Upper lobe of right lung (tissue), 1 donor: ENCODE measurements at regions not wholly inside any gene's neighbourhood (a gene's known extent, or its start where the extent isn't known, plus 50 kb on each side); places are given as distances from the start of the nearest gene placed in this dataset.

Experiments used
- ATAC-seq: fragments of 200-7000 bp; cut with Tn5 transposase; one replicate; pipeline ENCODE4 v1.9.1; 2020; ENCODE audit warnings: mild to moderate bottlenecking, moderate library complexity
- DNase-seq: peaks from one replicate; pipeline ENCODE4 v3.0.0-alpha.2; 2020
- H3K27ac ChIP-seq: fragments of 200-600 bp; one replicate; pipeline ENCODE4 v1.8.0; 2022
- H3K27me3 ChIP-seq: fragments of 200-600 bp; one replicate; pipeline ENCODE4 v1.8.0; 2022; ENCODE audit warnings: mild to moderate bottlenecking
- H3K36me3 ChIP-seq: fragments of 200-600 bp; one replicate; pipeline ENCODE4 v1.8.0; 2022
- H3K4me1 ChIP-seq: fragments of 200-600 bp; one replicate; pipeline ENCODE4 v1.8.0; 2022
- H3K4me3 ChIP-seq: fragments of 200-600 bp; one replicate; pipeline ENCODE4 v1.8.0; 2022; ENCODE audit warnings: mild to moderate bottlenecking
- H3K9me3 ChIP-seq: fragments of 200-600 bp; one replicate; pipeline ENCODE4 v1.8.0; 2022
- intact Hi-C: fragments of 100-400 bp; cut with DNase I; formaldehyde crosslinking; loops from one replicate; pipeline ENCODE4 v1.11.0; 2022
- TF ChIP-seq, protein P1 (sequence below): fragments of 200-600 bp; IDR thresholded peaks from one replicate; pipeline ENCODE4 v1.8.0; 2022; ENCODE audit warnings: antibody characterized with exemption
- donor health status: DM: no; HTN: yes; CAD: no; lungs with severe emphysema.

DNA sequence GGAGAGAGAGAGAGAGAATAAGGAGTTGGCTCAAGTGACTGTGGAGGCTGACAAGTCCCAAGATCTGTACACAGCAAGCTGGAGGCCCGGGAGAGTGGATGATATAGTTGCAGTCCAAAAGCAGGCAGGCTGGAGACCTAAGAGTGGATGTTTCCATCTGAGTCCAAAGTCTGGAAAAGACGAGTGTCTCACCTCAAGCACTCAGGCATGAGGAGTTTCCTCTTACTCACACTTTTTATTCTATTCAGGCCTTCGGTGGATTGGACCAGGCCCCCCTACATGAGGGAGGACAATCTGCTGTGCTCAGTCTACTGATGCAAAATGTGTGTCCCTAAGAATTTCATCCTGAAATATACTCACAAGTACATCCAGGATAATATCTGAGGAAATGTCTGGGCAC is 484.6 kb downstream of the VRK1 start:
- Histone ChIP-seq H3K9me3 (no peaks in the 10 kb centered on the region), H3K4me1 (no peaks in the 10 kb centered on the region), H3K36me3 (no peaks in the 10 kb centered on the region), H3K27ac (no peak overlapping the region), H3K27me3 (peaks cover 10% of the 10 kb centered on the region), H3K4me3 (no peak overlapping the region)
- TF ChIP-seq, protein P1, sequence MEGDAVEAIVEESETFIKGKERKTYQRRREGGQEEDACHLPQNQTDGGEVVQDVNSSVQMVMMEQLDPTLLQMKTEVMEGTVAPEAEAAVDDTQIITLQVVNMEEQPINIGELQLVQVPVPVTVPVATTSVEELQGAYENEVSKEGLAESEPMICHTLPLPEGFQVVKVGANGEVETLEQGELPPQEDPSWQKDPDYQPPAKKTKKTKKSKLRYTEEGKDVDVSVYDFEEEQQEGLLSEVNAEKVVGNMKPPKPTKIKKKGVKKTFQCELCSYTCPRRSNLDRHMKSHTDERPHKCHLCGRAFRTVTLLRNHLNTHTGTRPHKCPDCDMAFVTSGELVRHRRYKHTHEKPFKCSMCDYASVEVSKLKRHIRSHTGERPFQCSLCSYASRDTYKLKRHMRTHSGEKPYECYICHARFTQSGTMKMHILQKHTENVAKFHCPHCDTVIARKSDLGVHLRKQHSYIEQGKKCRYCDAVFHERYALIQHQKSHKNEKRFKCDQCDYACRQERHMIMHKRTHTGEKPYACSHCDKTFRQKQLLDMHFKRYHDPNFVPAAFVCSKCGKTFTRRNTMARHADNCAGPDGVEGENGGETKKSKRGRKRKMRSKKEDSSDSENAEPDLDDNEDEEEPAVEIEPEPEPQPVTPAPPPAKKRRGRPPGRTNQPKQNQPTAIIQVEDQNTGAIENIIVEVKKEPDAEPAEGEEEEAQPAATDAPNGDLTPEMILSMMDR, result no peak
- DNase-seq, result no peak
- ATAC-seq, result no peak
- intact Hi-C loops, result no loop called here

DNA sequence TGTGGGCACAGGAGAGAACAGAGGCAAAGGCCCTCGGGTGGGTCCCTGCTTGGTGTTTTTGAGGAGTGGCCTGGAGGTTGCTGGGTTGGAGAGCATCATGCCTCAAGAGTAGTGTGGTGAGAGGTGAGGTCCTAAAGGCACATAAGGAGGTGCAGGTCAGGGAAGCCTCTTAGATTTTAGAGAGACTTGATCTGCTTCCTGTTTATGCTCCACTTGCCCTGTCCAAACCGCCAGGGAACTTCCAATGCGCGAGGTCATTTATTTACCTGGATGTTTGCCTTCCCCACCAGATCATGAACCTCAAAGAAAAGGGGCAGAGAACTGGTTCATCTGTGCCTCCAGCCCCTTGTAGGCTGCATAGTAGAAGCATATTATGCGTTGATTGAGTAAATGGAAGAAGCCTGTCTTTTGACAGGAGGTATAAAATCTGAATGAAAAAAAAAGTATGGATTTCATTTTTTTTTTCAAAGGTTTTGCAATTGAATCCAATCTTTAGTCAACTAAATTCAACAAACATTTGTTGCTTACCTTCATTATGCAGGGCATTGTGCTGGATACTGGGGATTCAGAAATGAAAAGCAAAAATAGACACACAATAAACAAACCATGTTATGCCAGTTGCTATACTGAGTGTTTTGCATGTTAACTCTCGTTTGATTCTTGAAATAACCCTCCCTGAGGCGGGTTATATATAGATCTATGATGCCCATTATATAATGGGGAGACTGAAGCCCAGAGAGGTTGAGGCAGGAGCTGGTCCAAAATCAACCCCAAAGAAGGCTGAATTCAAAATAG is 485.2 kb downstream of the VRK1 start:
- Histone ChIP-seq H3K27ac (no peak overlapping the region), H3K4me1 (no peaks in the 10 kb centered on the region), H3K36me3 (no peaks in the 10 kb centered on the region), H3K9me3 (no peaks in the 10 kb centered on the region), H3K27me3 (peaks cover 5% of the 10 kb centered on the region), H3K4me3 (no peak overlapping the region)
- intact Hi-C loops, result no loop called here
- no peak for DNase-seq
- TF ChIP-seq, protein P1, result no peak
- no peak for ATAC-seq

- DNase-seq (no peak), ATAC-seq (no peak)
- TF ChIP-seq, protein P1, result no peak
- Histone ChIP-seq H3K4me3 (no peak overlapping the region), H3K9me3 (no peaks in the 10 kb centered on the region), H3K36me3 (no peaks in the 10 kb centered on the region), H3K27me3 (no peaks in the 10 kb centered on the region), H3K27ac (no peak overlapping the region), H3K4me1 (no peaks in the 10 kb centered on the region)
- intact Hi-C loops, result no loop called here
These were observed 485.8 kb downstream of the VRK1 start for GRCh38 chr14:97283005-97283403.

DNA sequence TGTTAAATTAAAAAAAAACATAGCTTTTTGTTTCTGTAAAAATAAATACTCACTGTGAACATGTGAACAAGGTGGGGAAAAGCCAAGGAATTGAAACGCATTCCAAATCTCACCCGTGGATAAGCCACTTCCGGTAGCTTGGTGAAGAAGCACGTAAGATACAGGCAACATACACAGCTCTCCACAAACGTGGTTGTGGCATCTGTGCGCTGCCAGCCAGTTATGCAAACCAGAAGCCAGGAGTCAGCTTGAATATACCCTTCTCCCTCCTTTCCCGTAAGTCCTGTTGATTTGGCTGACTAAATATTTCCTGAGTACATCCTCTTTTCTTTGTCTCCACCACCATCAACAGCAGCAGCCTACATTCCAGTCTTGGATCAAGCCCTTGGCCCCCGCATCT is 486.2 kb downstream of the VRK1 start:
- intact Hi-C loops, result no loop called here
- Histone ChIP-seq H3K36me3 (no peaks in the 10 kb centered on the region), H3K27me3 (no peaks in the 10 kb centered on the region), H3K9me3 (no peaks in the 10 kb centered on the region), H3K4me1 (no peaks in the 10 kb centered on the region), H3K4me3 (no peak overlapping the region), H3K27ac (no peak overlapping the region)
- DNase-seq, result no peak
- TF ChIP-seq, protein P1, result no peak
- ATAC-seq, result no peak

DNA sequence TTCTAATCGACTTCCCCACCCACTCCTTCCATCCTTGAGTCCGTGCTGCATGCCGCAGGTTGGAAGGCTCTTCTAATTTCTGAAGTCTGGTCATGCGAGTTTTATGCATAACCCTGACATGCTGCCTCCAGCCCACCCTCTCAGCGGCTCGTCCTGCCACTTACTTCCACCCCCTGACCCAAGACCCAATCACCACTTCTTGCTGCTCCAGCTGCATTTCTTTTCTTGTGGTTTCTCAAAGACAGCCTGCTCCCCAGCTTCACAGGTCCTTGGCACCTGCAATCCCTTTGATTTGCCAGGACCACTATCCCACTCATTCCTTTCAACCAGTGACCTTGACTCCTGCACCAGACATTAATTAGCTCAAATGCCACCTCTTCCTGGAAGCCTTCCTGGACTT is 486.7 kb downstream of the VRK1 start:
- Histone ChIP-seq H3K27me3 (no peaks in the 10 kb centered on the region), H3K36me3 (no peaks in the 10 kb centered on the region), H3K9me3 (no peaks in the 10 kb centered on the region), H3K27ac (no peak overlapping the region), H3K4me1 (no peaks in the 10 kb centered on the region), H3K4me3 (no peak overlapping the region)
- intact Hi-C loops, result no loop called here
- no peak for ATAC-seq
- TF ChIP-seq, protein P1, result no peak
- no peak for DNase-seq
